HEK293T (cell line): ENCODE measurements at regions not wholly inside any gene's neighbourhood (a gene's known extent, or its start where the extent isn't known, plus 50 kb on each side); places are given as distances from the start of the nearest gene placed in this dataset.

Experiments
- ARNT ChIP-seq: fragments of 450-650 bp; IDR thresholded peaks from 2 replicates; pipeline ENCODE4 v1.6.1; 2017; ENCODE audit warnings: mild to moderate bottlenecking
- BHLHE40 ChIP-seq: fragments of 450-650 bp; IDR thresholded peaks from 2 replicates; pipeline ENCODE4 v1.6.1; 2016; ENCODE audit warnings: mild to moderate bottlenecking, moderate library complexity, borderline replicate concordance
- CTBP1 ChIP-seq: fragments of 450-650 bp; IDR thresholded peaks from 2 replicates; pipeline ENCODE4 v1.6.1; 2016; ENCODE audit warnings: borderline replicate concordance
- ELF4 ChIP-seq: fragments of 450-650 bp; IDR thresholded peaks from 2 replicates; pipeline ENCODE4 v1.6.1; 2017; ENCODE audit warnings: antibody characterized with exemption
- FOXK2 ChIP-seq: fragments of 450-650 bp; IDR thresholded peaks from 2 replicates; pipeline ENCODE4 v1.6.1; 2016; ENCODE audit warnings: mild to moderate bottlenecking
- FOXM1 ChIP-seq: fragments of 450-650 bp; IDR thresholded peaks from 2 replicates; pipeline ENCODE4 v1.6.1; 2017; ENCODE audit warnings: mild to moderate bottlenecking, borderline replicate concordance
- L3MBTL2 ChIP-seq: fragments of 450-650 bp; conservative IDR thresholded peaks from 2 replicates; pipeline ENCODE4 v1.6.1; 2016; ENCODE audit warnings: mild to moderate bottlenecking
- LEF1 ChIP-seq: fragments of 450-650 bp; IDR thresholded peaks from 2 replicates; pipeline ENCODE4 v1.6.1; 2017; ENCODE audit warnings: mild to moderate bottlenecking, borderline replicate concordance
- NFRKB ChIP-seq: fragments of 450-650 bp; IDR thresholded peaks from 2 replicates; pipeline ENCODE4 v1.6.1; 2016; ENCODE audit warnings: mild to moderate bottlenecking, moderate library complexity
- PKNOX1 ChIP-seq: fragments of 450-650 bp; IDR thresholded peaks from 2 replicates; pipeline ENCODE4 v1.6.1; 2016
- SP1 ChIP-seq: fragments of 450-650 bp; IDR thresholded peaks from 2 replicates; pipeline ENCODE4 v1.6.1; 2017
- SUZ12 ChIP-seq: fragments of 450-650 bp; IDR thresholded peaks from 2 replicates; pipeline ENCODE4 v1.6.1; 2016; ENCODE audit warnings: mild to moderate bottlenecking
- TARDBP ChIP-seq: fragments of 450-650 bp; IDR thresholded peaks from 2 replicates; pipeline ENCODE4 v1.6.1; 2016

DNA sequence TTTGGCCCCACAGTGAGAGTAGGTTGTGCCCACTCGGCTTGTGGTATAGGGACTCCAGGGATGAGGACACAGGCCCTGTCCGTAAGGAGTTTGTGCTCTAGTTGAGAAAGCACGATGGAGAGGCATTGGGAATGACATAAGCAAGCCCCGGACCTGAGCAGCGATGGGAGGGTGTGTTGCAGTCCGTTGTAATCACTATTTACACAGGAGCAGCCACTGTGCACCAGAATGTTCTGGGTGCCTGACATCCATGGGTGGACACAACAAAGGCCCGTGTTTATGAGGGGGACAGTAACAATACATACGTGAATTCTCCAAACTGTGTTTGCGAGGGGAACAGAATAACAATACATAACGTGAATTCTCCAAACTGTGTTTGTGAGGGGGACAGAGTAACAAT, 86.8 kb downstream of the NPIPB11 start:
- TF ChIP-seq ELF4 (no peak), BHLHE40 (no peak), NFRKB (no peak), FOXK2 (no peak), SP1 (no peak), SUZ12 (no peak), PKNOX1 (no peak), TARDBP (no peak), FOXM1 (no peak), LEF1 (no peak), ARNT (no peak), L3MBTL2 (no peak), CTBP1 (no peak)
